Gastroesophageal sphincter (tissue), 4 donors: ENCODE measurements at regions not wholly inside any gene's neighbourhood (a gene's known extent, or its start where the extent isn't known, plus 50 kb on each side); places are given as distances from the start of the nearest gene placed in this dataset.

Source experiments
- ATAC-seq: fragments of 150-250 bp; one replicate; pipeline ENCODE4 v1.9.1; 2016; ENCODE audit warnings: mild to moderate bottlenecking, moderate library complexity
- H3K27ac ChIP-seq, 4 donors: fragments of 200-600 bp; sonication (generic) in 3 of 4; 1 replicate in 3 of 4; 2 replicates in 1 of 4; pipeline ENCODE4 v1.5.1; 2016 to 2019
- H3K27me3 ChIP-seq: fragments of 200-600 bp; sonication (generic); one replicate; pipeline ENCODE4 v1.5.1; 2019
- H3K36me3 ChIP-seq, 2 donors: fragments of 200-600 bp; sonication (generic); one replicate each; pipeline ENCODE4 v1.5.1; 2019; ENCODE audit warnings: control low read depth in 1 of 2
- H3K4me1 ChIP-seq, 3 donors: fragments of 200-600 bp; sonication (generic); 1 replicate in 2 of 3; 2 replicates in 1 of 3; pipeline ENCODE4 v1.5.1; 2016 to 2019; ENCODE audit warnings: control low read depth in 2 of 3
- H3K4me3 ChIP-seq, 2 donors: fragments of 200-600 bp; sonication (generic); one replicate each; pipeline ENCODE4 v1.5.1; 2019; ENCODE audit warnings: mild to moderate bottlenecking in 1 of 2, moderate library complexity in 1 of 2
- H3K9me3 ChIP-seq, 3 donors: fragments of 200-600 bp; sonication (generic); one replicate each; pipeline ENCODE4 v1.5.1; 2017 to 2019; ENCODE audit warnings: control low read depth in 2 of 3
- EP300 ChIP-seq: sonication (generic); formaldehyde crosslinking; IDR thresholded peaks from one replicate; pipeline ENCODE4 v1.6.1; 2017; ENCODE audit warnings: antibody characterized with exemption, mild to moderate bottlenecking
- POLR2A ChIP-seq, 2 donors: fragments of 450-650 bp; IDR thresholded peaks; one replicate each; pipeline ENCODE4 v1.6.1; 2017; ENCODE audit warnings: antibody characterized with exemption in 2 of 2, mild to moderate bottlenecking in 2 of 2, moderate library complexity in 1 of 2
- POLR2AphosphoS5 ChIP-seq: sonication (generic); formaldehyde crosslinking; IDR thresholded peaks from one replicate; pipeline ENCODE4 v1.6.1; 2017; ENCODE audit warnings: antibody characterized with exemption
- WGBS, 2 donors: methylation state at CpG; one replicate each; pipeline ENCODE4 v1.1.5; 2018; ENCODE audit warnings: low coverage in 1 of 2; 5-methylcytosine and 5-hydroxymethylcytosine counted together
- TF ChIP-seq, protein P1 (sequence below), 4 experiments: fragments of 200-600 bp in 2 of 4; fragments of 450-650 bp in 2 of 4; sonication (generic) in 1 of 4; IDR thresholded peaks; one replicate each; pipeline ENCODE4 v1.5.1; 2017 to 2019; ENCODE audit warnings: antibody characterized with exemption in 4 of 4, mild to moderate bottlenecking in 2 of 4, moderate library complexity in 2 of 4

DNA sequence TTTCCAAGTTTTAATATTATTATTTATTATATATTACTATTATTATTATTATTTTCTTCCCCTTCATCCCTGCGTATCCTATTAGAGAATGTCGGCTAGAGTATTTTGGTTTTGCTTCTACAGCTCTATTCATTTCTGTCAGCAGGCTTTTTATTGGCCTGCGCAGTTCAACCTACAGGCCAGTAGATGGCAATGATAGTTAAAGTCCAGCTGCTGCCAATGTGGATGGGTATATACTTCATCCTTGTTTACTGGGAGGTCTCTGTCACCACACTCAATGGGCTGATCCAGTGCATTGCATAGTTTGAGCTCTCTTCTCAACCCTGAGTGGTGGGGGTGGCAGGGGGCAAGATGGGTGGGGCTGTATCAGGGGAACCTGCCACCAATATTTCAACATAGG, 799.8 kb downstream of the NSUN3 start:
- Histone ChIP-seq H3K27me3 (no peaks in the 10 kb centered on the region), H3K27ac (no peak overlapping the region), H3K9me3 (peaks cover 0 to 48% (median 0%) of the 10 kb centered on the region in 3 donors), H3K4me3 (no peak overlapping the region), H3K4me1 (no peaks in the 10 kb centered on the region), H3K36me3 (no peaks in the 10 kb centered on the region)
- TF ChIP-seq, protein P1, sequence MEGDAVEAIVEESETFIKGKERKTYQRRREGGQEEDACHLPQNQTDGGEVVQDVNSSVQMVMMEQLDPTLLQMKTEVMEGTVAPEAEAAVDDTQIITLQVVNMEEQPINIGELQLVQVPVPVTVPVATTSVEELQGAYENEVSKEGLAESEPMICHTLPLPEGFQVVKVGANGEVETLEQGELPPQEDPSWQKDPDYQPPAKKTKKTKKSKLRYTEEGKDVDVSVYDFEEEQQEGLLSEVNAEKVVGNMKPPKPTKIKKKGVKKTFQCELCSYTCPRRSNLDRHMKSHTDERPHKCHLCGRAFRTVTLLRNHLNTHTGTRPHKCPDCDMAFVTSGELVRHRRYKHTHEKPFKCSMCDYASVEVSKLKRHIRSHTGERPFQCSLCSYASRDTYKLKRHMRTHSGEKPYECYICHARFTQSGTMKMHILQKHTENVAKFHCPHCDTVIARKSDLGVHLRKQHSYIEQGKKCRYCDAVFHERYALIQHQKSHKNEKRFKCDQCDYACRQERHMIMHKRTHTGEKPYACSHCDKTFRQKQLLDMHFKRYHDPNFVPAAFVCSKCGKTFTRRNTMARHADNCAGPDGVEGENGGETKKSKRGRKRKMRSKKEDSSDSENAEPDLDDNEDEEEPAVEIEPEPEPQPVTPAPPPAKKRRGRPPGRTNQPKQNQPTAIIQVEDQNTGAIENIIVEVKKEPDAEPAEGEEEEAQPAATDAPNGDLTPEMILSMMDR (IDR thresholded peaks at IDR 0.05) = peak in 1 of 4 experiments; percentile 24
- no peak for TF ChIP-seq POLR2A (IDR thresholded peaks at IDR 0.05)
- ATAC-seq = no peak
- 97% methylated on average over 3 of the region's 3 CpGs; no CpG with 5 or more reads in 1 of the 2 donors for WGBS, 2 donors

DNA sequence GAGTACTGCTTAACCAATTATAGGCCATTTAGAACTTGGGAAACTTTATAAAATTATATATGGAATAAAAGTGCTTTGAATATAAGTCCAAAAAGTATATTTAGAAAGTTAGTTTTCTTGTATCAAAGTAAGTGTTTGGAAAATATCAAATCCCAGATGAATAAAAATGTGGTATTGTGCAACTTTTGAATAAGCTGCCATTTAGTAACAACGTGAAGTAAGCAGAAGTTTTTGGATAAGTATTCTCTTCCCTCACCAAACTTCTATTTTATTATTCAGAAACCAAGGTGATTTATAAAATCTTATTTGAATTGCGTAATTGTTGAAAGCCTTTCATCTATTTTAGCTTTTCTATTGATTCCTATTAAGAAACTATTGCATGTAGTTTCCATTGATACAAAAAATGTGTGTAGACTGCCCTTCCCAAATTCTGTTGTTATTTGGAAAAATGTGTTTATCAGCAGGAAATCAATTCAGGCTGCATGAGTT, 806.2 kb downstream of the NSUN3 start:
- peaks cover 0 to 11% (median 0%) of the 10 kb centered on the region in 3 donors for H3K9me3 ChIP-seq
- H3K27ac ChIP-seq = no peak overlapping the region
- ATAC-seq = no peak
- H3K4me3 ChIP-seq = no peak overlapping the region
- 78 to 89% methylated on average over 2 of the region's 2 CpGs for WGBS, 2 donors
- H3K4me1 ChIP-seq = no peaks in the 10 kb centered on the region
- no peaks in the 10 kb centered on the region for H3K27me3 ChIP-seq
- H3K36me3 ChIP-seq = no peaks in the 10 kb centered on the region
- TF ChIP-seq, protein P1 (IDR thresholded peaks at IDR 0.05) = no peak
- no peak for TF ChIP-seq POLR2AphosphoS5
- TF ChIP-seq POLR2A (IDR thresholded peaks at IDR 0.05) = no peak
- no peak for TF ChIP-seq EP300

DNA sequence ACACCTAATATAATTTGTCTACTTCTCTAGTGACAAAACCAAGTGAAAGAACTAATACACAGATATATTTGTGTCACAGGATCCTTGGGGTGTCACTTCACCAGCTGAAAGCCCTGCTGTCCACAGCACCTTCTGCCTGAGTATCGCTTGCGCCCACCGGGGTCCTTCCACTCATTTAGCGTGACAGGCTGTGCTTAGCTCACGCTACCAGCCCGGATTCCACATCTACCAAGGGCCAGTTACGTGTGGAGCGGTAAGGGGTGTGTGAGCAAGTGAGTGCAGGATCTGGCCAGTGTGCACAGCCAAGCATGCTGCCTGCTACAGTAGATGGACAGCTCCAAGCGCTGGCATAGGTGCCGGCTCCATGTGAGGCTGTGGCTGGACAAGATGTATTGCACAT, 810.9 kb downstream of the NSUN3 start:
- WGBS, 2 donors = no CpG with 5 or more reads among the region's 10 CpGs
- Histone ChIP-seq H3K27ac (no peak overlapping the region), H3K4me1 (no peaks in the 10 kb centered on the region), H3K4me3 (no peak overlapping the region), H3K36me3 (no peaks in the 10 kb centered on the region), H3K27me3 (no peaks in the 10 kb centered on the region), H3K9me3 (no peaks in the 10 kb centered on the region)
- TF ChIP-seq POLR2AphosphoS5 (no peak), POLR2A (IDR thresholded peaks at IDR 0.05) (no peak), EP300 (no peak)
- TF ChIP-seq, protein P1 (IDR thresholded peaks at IDR 0.05) = no peak
- ATAC-seq = no peak

DNA sequence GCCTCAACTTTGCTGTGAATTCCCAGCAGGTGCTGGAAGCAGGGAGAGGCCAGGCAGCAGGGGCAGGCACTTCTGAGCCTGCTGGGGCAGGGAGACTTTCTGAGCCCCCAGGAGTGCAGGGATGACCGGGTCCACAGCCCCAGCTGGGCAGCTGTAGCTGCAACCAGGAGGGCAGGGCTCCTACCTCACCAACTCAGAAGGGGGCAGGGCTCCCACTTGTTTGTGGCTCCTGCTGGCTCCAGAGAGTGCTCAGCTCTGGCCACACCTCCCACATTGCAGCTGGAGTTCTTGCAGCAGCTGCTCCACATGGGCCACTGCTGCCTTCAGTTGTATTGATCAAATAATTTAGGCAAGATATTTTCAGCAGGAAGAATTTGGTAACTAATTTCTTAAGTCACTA, 812.3 kb downstream of the NSUN3 start:
- H3K36me3 ChIP-seq = no peaks in the 10 kb centered on the region
- no peak for ATAC-seq
- no peaks in the 10 kb centered on the region for H3K9me3 ChIP-seq
- no peak overlapping the region for H3K27ac ChIP-seq
- TF ChIP-seq POLR2AphosphoS5 = no peak
- TF ChIP-seq EP300 = no peak
- TF ChIP-seq POLR2A (IDR thresholded peaks at IDR 0.05) = no peak
- TF ChIP-seq, protein P1 (IDR thresholded peaks at IDR 0.05) = no peak
- no peaks in the 10 kb centered on the region for H3K27me3 ChIP-seq
- H3K4me1 ChIP-seq = no peaks in the 10 kb centered on the region
- H3K4me3 ChIP-seq = no peak overlapping the region
- 80% methylated on average over 1 of the region's 1 CpG; no CpG with 5 or more reads in 1 of the 2 donors for WGBS, 2 donors

DNA sequence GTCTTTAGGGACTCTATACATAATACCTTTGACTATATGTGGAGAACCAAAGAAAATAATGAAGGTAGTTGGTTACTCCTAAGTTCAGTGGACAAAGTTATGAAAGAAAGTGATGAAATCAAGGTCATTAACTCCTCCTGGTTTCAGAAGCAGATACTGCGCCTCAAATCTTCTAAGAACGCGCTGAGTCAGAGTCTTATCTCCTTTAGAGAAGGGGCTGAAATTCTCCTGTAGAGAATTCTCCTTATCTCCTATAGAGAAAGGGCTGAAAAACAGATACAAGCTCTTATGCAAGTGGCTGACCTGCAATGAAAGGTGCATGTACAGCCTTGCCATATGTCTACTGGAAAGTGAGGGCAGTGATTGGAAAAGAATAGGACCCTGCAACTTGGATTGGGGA, 824.2 kb downstream of the NSUN3 start:
- no peak for TF ChIP-seq POLR2A (IDR thresholded peaks at IDR 0.05)
- no peak for TF ChIP-seq EP300
- no peak for TF ChIP-seq POLR2AphosphoS5
- TF ChIP-seq, protein P1 (IDR thresholded peaks at IDR 0.05) = no peak
- Histone ChIP-seq H3K27me3 (no peaks in the 10 kb centered on the region), H3K9me3 (peaks cover 0 to 4% (median 0%) of the 10 kb centered on the region in 3 donors), H3K27ac (no peak overlapping the region), H3K4me1 (no peaks in the 10 kb centered on the region), H3K4me3 (no peak overlapping the region), H3K36me3 (no peaks in the 10 kb centered on the region)
- no peak for ATAC-seq
- 44 to 58% methylated on average over 2 to 3 of the region's 3 CpGs for WGBS, 2 donors
